ENCODE measurements at regions not wholly inside any gene's neighbourhood (a gene's known extent, or its start where the extent isn't known, plus 50 kb on each side); places are given as distances from the start of the nearest gene placed in this dataset.

GRCh38 chr4:135274416-135274815 is 1072.8 kb upstream of the PABPC4L start:
- no peak overlapping the region for H3K4me3 ChIP-seq (replicated peaks; ENCODE audit: low read depth, low read length)
- no peak for TF ChIP-seq CTCF (IDR thresholded peaks at IDR 0.05; ENCODE audit: low read depth, low read length, missing control alignments)
- DNase-seq (ENCODE audit: extremely low read depth, low read depth), result no peak

- TF ChIP-seq CTCF (IDR thresholded peaks at IDR 0.05; ENCODE audit: low read depth, low read length, missing control alignments), result no peak
- no peak for DNase-seq (ENCODE audit: extremely low read depth, low read depth)
Observed at GRCh38 chr4:135269125-135269890, 1067.7 kb upstream of the PABPC4L start.

GRCh38 chr4:135268369-135268768 is 1066.8 kb upstream of the PABPC4L start:
- no peak for DNase-seq (ENCODE audit: extremely low read depth, low read depth)
- no peak overlapping the region for H3K4me3 ChIP-seq (replicated peaks; ENCODE audit: low read depth, low read length)
- TF ChIP-seq CTCF (IDR thresholded peaks at IDR 0.05; ENCODE audit: low read depth, low read length, missing control alignments), result no peak

More at GRCh38 chr4:135269125-135269890, 1067.7 kb upstream of the PABPC4L start:
- no peak overlapping the region for H3K4me3 ChIP-seq (replicated peaks; ENCODE audit: low read depth, low read length)

- DNase-seq (ENCODE audit: extremely low read depth, low read depth), result no peak
- TF ChIP-seq CTCF (IDR thresholded peaks at IDR 0.05; ENCODE audit: low read depth, low read length, missing control alignments), result no peak
- H3K4me3 ChIP-seq (replicated peaks; ENCODE audit: low read depth, low read length), result no peak overlapping the region
Observed at GRCh38 chr4:135267148-135267865, 1065.7 kb upstream of the PABPC4L start.

- H3K4me3 ChIP-seq (replicated peaks; ENCODE audit: low read depth, low read length), result no peak overlapping the region
- DNase-seq (ENCODE audit: extremely low read depth, low read depth), result no peak
- no peak for TF ChIP-seq CTCF (IDR thresholded peaks at IDR 0.05; ENCODE audit: low read depth, low read length, missing control alignments)
Observed at GRCh38 chr4:135256111-135256510, 1054.5 kb upstream of the PABPC4L start.

- H3K4me3 ChIP-seq (replicated peaks; ENCODE audit: low read depth, low read length), result no peak overlapping the region
- no peak for TF ChIP-seq CTCF (IDR thresholded peaks at IDR 0.05; ENCODE audit: low read depth, low read length, missing control alignments)
- DNase-seq (ENCODE audit: extremely low read depth, low read depth), result no peak
Observed at GRCh38 chr4:135250040-135250439, 1048.5 kb upstream of the PABPC4L start.

Data from HFF-Myc (cell line).